HL-60 (cell line): ENCODE measurements at regions not wholly inside any gene's neighbourhood (a gene's known extent, or its start where the extent isn't known, plus 50 kb on each side); places are given as distances from the start of the nearest gene placed in this dataset.
A peak's percentile ranks its signal among the peaks of the same experiment; 100 is the strongest.

Experiments used
- DNase-seq, 2 experiments: peaks; one replicate each; pipeline ENCODE4 v3.0.0-alpha.2; 2010 to 2020; ENCODE audit warnings: low read depth in 1 of 2, low spot score in 1 of 2
- H3K27ac ChIP-seq: fragments of 250-450 bp; sonication (Bioruptor Pico); replicated peaks from 2 replicates; pipeline ENCODE4 v1.5.1; 2020; ENCODE audit warnings: mild to moderate bottlenecking, moderate library complexity
- H3K27me3 ChIP-seq: fragments of 250-450 bp; sonication (Bioruptor Pico); 2 replicates; pipeline ENCODE4 v1.5.1; 2021; ENCODE audit warnings: mild to moderate bottlenecking, moderate library complexity; ENCODE audit not compliant: insufficient read depth, poor library complexity, severe bottlenecking
- H3K4me3 ChIP-seq: replicated peaks from 2 replicates; pipeline ENCODE4 v1.5.1; 2011; ENCODE audit warnings: mild to moderate bottlenecking, control low read depth, low read length; ENCODE audit not compliant: insufficient read depth
- GABPA ChIP-seq: IDR thresholded peaks from 2 replicates; pipeline ENCODE4 v1.6.1; 2012; ENCODE audit warnings: low read depth
- POLR2AphosphoS5 ChIP-seq: IDR thresholded peaks from 2 replicates; pipeline ENCODE4 v1.6.1; 2012; ENCODE audit warnings: low read depth
- SPI1 ChIP-seq: IDR thresholded peaks from 2 replicates; pipeline ENCODE4 v1.6.1; 2012; ENCODE audit warnings: low read depth, mild to moderate bottlenecking, borderline replicate concordance
- TF ChIP-seq, protein P1 (sequence below): IDR thresholded peaks from one replicate; pipeline ENCODE4 v1.5.1; 2011; ENCODE audit warnings: low read length, control low read depth, inconsistent platforms; ENCODE audit not compliant: insufficient read depth
- TF ChIP-seq, protein P2 (sequence below): IDR thresholded peaks from 2 replicates; pipeline ENCODE4 v1.6.1; 2012; ENCODE audit warnings: low read depth; ENCODE audit not compliant: insufficient replicate concordance

DNA sequence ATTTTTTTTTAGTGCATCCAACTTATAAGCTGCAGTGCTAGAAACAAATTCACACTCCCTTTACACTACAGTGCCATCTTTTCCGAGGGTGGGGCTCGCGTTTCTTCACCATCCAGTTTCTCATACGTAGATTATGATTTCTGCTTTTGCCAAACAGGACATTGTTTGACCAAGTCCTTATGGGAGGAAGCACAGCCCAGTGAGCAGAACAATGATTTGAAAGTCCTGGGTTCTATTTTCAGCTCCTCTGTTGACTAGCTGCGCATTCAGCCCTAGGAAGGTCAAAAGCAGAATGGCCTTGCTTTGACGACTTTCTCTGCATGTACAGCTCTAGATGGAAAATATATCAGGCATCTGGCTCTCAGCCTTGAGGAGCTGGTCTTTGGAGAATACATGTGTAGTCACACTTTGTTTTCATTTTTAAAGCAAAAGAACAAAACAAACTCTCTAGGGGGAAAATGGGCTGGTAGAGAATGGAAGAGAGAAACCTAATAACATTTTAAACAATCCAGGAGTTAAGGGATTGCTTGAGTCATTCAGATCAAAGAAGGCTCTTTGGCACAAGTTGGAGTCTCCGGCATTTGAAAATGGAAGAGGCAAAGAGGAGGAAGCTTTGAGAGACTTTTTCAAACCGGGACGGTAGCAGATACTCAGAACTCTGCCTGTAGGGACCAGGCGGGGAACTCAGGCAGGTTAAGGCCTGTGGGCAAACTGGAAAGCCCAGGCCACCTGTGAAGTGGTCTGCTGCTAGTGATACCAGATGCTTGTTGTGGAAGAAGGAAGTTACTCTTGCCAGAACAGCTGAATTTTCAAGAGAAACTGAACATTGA is 257.3 kb upstream of the PLEKHG7 start:
- no peak overlapping the region for H3K27ac ChIP-seq
- peak in 1 of 2 experiments; percentile 36 for DNase-seq
- H3K27me3 ChIP-seq, result no peaks in the 10 kb centered on the region
- no peak overlapping the region for H3K4me3 ChIP-seq
- TF ChIP-seq SPI1 (no peak), POLR2AphosphoS5 (peak; percentile 56)
- TF ChIP-seq, protein P1, sequence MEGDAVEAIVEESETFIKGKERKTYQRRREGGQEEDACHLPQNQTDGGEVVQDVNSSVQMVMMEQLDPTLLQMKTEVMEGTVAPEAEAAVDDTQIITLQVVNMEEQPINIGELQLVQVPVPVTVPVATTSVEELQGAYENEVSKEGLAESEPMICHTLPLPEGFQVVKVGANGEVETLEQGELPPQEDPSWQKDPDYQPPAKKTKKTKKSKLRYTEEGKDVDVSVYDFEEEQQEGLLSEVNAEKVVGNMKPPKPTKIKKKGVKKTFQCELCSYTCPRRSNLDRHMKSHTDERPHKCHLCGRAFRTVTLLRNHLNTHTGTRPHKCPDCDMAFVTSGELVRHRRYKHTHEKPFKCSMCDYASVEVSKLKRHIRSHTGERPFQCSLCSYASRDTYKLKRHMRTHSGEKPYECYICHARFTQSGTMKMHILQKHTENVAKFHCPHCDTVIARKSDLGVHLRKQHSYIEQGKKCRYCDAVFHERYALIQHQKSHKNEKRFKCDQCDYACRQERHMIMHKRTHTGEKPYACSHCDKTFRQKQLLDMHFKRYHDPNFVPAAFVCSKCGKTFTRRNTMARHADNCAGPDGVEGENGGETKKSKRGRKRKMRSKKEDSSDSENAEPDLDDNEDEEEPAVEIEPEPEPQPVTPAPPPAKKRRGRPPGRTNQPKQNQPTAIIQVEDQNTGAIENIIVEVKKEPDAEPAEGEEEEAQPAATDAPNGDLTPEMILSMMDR, result no peak

DNA sequence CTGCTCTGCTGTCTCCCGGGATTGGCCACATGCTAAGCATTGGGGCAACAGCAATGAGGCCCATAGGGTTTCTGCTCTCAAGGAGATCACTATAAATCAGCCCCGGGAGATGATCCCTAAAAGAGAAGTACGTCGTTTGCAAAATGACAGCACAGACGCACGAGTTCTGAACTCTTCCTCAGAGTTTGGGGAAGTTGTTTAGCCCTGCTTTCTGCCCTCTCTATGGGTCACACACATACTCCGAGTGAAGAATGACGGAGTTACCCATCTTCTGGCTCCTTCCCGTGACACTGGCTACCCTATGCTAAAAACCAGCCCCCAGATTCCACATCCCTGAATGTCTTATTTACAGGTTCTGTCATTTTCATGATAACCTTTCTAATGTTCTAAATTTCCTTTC is 258.0 kb upstream of the PLEKHG7 start:
- Histone ChIP-seq H3K4me3 (no peak overlapping the region), H3K27me3 (no peaks in the 10 kb centered on the region), H3K27ac (no peak overlapping the region)
- TF ChIP-seq, protein P2, sequence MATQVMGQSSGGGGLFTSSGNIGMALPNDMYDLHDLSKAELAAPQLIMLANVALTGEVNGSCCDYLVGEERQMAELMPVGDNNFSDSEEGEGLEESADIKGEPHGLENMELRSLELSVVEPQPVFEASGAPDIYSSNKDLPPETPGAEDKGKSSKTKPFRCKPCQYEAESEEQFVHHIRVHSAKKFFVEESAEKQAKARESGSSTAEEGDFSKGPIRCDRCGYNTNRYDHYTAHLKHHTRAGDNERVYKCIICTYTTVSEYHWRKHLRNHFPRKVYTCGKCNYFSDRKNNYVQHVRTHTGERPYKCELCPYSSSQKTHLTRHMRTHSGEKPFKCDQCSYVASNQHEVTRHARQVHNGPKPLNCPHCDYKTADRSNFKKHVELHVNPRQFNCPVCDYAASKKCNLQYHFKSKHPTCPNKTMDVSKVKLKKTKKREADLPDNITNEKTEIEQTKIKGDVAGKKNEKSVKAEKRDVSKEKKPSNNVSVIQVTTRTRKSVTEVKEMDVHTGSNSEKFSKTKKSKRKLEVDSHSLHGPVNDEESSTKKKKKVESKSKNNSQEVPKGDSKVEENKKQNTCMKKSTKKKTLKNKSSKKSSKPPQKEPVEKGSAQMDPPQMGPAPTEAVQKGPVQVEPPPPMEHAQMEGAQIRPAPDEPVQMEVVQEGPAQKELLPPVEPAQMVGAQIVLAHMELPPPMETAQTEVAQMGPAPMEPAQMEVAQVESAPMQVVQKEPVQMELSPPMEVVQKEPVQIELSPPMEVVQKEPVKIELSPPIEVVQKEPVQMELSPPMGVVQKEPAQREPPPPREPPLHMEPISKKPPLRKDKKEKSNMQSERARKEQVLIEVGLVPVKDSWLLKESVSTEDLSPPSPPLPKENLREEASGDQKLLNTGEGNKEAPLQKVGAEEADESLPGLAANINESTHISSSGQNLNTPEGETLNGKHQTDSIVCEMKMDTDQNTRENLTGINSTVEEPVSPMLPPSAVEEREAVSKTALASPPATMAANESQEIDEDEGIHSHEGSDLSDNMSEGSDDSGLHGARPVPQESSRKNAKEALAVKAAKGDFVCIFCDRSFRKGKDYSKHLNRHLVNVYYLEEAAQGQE, result no peak
- TF ChIP-seq SPI1, result peak; percentile 42; the same call in 1 of the 2 replicates
- DNase-seq, result peak in 1 of 2 experiments; percentile 86

DNA sequence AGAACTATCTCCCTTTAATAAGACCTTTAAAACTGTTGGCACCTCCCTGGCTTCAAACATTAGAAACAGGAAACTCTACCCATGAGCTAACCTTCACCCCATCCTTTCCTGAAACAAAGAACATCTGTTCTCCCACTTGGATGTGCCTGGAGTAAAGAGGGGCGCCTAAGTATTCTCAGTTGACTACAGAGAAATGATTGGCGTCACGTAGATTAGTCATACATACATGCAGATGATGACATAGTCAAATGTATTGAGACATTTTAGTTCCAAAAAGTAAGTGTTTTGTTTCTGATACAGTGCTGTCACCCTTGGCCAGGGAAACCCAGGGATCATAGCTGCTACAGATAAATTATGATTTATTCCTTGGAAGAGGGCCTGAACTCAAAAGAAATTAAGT is 260.0 kb upstream of the PLEKHG7 start:
- no peak for DNase-seq
- H3K27me3 ChIP-seq, result no peaks in the 10 kb centered on the region
- TF ChIP-seq, protein P2, result no peak
- no peak for TF ChIP-seq GABPA
- TF ChIP-seq POLR2AphosphoS5, result no peak
- TF ChIP-seq, protein P1, result no peak
- TF ChIP-seq SPI1, result no peak
- H3K27ac ChIP-seq, result no peak overlapping the region
- no peak overlapping the region for H3K4me3 ChIP-seq

DNA sequence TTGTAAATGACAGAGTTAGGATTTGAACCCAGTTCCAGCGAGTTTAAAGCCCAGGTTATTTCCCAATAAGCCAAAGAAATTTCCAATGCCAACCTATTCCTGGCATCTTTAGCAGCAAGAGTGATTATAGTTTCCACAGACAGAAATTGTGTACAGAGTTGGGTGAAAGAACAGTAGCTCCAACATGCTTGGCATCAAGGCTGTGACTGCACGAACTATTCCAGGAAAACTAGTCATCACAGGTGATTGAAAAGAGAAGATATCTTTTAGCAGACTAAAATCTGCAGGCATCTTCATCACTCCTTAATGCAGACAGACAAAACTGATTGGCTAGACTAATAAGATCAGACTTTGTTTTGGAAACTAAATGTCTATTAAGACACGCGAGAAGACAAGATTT is 262.7 kb upstream of the PLEKHG7 start:
- no peak overlapping the region for H3K27ac ChIP-seq
- no peaks in the 10 kb centered on the region for H3K27me3 ChIP-seq
- no peak for DNase-seq
- TF ChIP-seq, protein P1, result no peak
- no peak overlapping the region for H3K4me3 ChIP-seq
